ENCODE measurements at regions not wholly inside any gene's neighbourhood (a gene's known extent, or its start where the extent isn't known, plus 50 kb on each side); places are given as distances from the start of the nearest gene placed in this dataset.
A peak's percentile ranks its signal among the peaks of the same experiment; 100 is the strongest.

GRCh38 chr6:138005846-138006245, 101.4 kb downstream of the PERP start:
- DNase-seq (ENCODE audit: low read depth in 3 of 3) = no peak

- DNase-seq (ENCODE audit: low read depth in 3 of 3) = peak in 1 of 3 experiments; percentile 17
Measured at GRCh38 chr6:138007014-138007472, 100.2 kb downstream of the PERP start.

DNA sequence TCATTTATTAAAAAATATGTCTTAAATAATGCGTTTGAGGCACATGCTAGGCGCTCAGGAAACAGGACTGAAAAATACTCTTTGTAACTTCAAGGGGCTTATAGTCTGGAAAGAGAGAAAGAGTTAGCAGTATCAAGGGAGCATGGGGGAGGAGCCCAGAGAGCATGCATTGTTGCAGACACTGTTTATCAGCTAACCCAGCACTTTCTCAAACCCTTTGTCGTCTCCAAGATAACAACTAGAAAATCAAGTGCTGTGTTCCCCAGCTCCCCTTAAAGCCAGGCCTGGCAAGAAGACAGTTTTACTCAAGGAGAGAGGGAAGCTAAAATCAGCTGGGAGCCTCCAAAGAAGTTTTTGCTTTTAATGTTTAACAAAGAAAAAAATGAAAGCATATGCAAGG, 98.4 kb downstream of the PERP start:
- DNase-seq (ENCODE audit: low read depth in 3 of 3) = no peak

DNA sequence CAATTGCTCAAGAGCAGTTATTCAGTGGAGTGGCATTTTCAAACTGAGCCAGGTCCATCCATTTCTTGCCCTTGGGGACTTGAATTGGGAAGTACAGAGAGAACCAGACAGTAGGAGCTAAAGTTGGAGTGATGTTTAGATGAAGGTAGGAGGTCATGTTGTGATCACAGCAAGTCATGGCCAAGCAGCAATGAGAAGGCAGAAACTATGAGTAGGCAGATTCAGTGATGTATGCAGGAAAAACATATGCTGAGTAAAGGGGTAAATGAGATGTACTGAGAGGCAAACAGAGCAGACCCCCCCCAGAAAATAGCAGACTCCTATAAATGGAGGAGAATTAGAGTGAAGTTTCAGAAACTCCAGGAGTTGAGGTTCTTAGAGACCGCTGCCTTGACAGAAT, 95.8 kb downstream of the PERP start:
- no peak for DNase-seq (ENCODE audit: low read depth in 3 of 3)

DNA sequence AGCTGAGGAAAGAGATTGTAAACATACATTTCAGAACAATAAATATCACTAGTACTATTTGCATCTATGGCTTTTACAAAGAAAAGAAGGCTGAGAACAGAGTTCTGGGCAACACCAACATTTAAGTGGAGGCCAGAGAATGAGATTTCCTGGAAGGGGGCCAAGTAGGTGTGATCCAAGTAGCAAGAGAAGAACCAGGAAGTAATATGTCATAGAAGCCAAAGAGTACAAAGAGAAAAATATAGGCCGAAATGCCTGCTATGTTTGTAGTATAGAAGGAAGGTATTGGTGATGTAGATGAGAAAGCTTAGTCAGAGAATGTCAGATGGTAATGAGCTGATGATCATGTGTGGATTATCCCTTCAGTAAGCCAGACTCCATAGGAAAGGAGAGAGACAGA, 94.5 kb downstream of the PERP start:
- no peak for DNase-seq (ENCODE audit: low read depth in 3 of 3)

DNA sequence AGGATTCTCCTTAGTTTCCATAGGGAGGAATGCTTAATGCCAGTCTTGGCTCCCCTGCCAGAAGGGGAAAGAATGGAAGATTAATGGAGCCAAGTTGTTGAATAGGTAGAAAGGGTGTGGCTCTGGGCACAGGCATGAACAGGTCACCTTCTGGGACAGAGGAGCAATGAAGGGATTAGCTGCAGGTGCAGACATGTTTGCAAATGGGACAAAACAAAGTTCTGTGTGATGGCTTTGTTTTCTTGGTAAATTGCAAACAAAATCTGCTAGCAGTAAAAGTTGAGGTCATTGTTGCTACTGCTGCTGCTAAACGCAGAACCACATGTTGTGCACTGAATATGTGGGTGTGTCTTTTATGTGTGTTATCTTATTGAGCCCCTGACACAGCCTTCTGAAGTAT, 93.3 kb downstream of the PERP start:
- no peak for DNase-seq (ENCODE audit: low read depth in 3 of 3)

DNA sequence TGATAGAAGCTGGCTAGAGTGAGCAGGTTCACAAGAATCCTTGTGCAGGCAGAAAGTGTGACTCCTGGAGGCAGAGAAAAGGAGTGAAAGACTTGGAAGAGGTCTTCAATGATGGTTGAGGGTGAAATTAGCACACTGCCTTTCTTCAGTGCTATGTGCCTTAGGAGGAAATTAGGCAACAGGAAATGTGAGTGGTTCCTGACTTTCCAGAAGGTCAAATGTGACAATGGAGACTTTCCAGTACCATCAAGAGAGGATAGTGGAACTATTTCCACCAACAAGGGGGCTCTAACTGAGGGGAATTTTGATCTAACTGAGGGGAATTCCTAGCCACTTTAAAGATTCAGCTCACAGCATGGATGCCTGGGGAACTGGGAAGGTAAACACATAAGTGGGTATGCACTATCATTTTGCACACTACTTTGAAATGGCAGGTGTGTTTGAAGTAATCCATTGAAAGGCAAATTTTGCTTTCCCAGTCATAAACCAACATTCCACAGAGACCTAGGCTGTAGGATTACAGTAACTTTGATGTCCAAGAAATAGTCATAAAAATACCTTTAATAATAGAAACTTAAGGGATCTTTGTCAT, 90.0 kb downstream of the PERP start:
- no peak for DNase-seq (ENCODE audit: low read depth in 3 of 3)

- no peak for DNase-seq (ENCODE audit: low read depth in 3 of 3)
Measured at GRCh38 chr6:138018297-138018696, 88.9 kb downstream of the PERP start.

- no peak for DNase-seq (ENCODE audit: low read depth in 3 of 3)
Measured at GRCh38 chr6:138025528-138025978, 81.7 kb downstream of the PERP start.

DNA sequence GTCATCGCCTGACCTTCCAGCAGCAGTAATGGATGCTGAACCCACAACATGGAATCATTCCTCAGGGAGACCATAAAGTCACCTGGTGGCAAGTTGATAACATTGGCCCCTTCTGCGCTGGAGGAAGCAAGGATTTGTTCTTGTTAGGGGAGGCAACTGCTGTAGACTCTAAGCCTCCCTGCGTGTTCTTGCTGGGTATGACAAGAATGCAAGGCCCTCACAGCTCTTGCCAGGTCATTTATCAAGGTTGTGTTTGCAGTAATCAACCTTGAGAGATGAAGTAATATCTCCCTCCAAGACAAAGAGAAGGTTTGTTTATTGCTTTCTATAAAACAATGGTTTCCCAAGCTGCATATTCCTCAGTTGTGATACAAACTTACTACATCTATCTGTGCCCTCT, 80.9 kb downstream of the PERP start:
- DNase-seq (ENCODE audit: low read depth in 3 of 3) = no peak

- no peak for DNase-seq (ENCODE audit: low read depth in 3 of 3)
Measured at GRCh38 chr6:138028893-138029292, 78.3 kb downstream of the PERP start.

DNA sequence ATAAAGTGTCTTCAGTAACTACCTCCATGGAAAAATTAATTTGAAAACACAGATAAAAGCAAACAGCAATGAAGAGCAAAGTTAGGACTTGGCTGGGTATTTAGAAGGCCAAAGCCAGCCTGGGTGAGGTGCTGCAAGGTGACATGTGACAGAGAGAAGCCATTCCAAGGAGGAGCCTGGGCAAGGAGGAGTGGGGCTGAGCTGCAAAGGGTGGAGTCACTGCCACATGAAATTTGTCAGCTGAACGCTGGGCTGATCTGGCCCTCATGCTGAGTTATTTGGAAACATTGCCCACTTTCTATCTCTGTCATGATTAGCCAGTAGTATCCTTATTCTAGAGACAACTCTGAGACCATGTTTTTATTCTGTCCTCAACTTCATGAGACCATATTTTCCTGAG, 76.3 kb downstream of the PERP start:
- DNase-seq (ENCODE audit: low read depth in 3 of 3) = no peak

GRCh38 chr6:138031417-138031816, 75.8 kb downstream of the PERP start:
- DNase-seq (ENCODE audit: low read depth in 3 of 3) = no peak

GRCh38 chr6:138031850-138032249, 75.4 kb downstream of the PERP start:
- DNase-seq (ENCODE audit: low read depth in 3 of 3) = no peak

- DNase-seq (ENCODE audit: low read depth in 3 of 3) = no peak
Measured at GRCh38 chr6:138032571-138032970, 74.6 kb downstream of the PERP start.

DNA sequence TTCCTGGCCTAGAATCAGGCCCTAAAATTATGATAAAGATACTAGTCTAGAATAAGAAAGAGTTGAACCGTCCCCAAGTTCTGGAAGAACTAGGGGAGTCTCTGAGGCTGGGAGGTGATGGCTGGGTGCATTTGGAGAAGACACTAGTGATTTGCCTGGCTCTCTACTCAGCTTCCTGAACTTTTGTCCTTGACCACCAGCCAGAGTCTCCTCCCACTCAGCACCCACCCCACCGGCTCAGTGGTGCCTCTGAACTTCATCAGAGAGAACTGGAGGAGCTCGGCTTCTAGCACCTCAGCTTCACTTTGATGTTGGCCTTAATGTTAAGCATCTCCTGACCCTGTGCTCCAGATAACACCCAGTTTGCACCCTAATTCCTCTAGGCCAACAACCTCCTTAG, 73.0 kb downstream of the PERP start:
- DNase-seq (ENCODE audit: low read depth in 3 of 3) = no peak

DNA sequence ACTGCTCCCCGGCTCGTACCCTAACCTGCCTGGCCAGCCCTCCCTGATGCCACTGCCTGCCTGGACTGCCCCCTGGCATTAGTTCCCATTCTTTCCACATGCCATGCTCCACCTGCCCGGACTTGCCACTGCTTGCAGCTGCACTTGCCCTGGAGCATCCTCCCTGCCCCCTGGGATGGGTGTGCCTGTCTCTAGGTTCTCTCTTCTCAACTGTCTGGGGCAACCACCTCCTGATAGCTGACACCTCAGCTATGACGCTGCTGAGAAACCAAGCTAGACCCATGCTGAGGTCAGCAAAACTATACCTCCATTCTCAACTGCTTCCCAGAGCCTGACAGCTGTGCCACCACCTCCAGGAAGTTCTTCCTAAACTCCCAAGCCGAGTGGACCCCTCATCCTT, 72.1 kb downstream of the PERP start:
- DNase-seq (ENCODE audit: low read depth in 3 of 3) = no peak

DNA sequence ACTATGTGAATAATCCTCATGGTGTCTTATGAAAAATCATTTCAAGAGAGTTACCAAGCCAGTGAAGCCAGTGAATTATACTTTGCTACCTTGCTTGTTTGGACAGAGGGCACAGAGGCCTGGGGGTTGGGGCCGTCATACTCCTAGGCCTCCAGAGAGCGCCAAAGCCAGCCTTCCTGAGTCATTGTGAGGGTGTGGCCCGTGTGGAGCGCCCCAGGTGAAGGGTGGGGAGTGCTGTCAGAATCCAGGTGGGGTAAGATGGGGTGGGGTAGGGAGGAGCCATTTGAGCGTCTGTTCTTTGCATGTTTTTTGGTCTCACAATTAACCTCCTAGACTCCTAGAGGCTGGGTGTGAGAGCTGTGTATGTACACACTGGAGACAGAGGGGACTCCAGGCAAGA, 71.1 kb downstream of the PERP start:
- no peak for DNase-seq (ENCODE audit: low read depth in 3 of 3)

DNA sequence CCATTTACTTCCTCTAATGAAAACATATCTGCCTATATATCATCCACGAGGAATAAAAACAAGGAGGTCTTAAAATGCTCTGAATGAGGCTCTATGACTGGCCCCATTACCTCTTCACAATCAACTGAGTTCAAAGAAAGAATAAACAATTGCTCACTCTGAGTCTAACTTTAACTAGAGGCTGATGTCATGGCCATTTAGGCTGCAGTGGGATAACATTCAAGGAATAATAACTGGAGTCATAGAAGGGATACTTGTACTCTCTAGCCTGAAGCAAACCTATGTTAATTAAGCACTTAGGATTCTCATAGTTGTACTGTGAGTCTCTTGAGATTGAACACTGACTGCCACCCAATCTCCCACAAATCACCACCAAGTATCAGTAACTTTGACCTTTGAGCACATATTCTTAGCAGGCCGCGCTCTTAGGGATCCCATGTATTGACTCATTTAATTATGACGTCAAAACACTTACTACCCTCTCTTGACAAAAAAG, 70.2 kb downstream of the PERP start:
- DNase-seq (ENCODE audit: low read depth in 3 of 3) = no peak

DNA sequence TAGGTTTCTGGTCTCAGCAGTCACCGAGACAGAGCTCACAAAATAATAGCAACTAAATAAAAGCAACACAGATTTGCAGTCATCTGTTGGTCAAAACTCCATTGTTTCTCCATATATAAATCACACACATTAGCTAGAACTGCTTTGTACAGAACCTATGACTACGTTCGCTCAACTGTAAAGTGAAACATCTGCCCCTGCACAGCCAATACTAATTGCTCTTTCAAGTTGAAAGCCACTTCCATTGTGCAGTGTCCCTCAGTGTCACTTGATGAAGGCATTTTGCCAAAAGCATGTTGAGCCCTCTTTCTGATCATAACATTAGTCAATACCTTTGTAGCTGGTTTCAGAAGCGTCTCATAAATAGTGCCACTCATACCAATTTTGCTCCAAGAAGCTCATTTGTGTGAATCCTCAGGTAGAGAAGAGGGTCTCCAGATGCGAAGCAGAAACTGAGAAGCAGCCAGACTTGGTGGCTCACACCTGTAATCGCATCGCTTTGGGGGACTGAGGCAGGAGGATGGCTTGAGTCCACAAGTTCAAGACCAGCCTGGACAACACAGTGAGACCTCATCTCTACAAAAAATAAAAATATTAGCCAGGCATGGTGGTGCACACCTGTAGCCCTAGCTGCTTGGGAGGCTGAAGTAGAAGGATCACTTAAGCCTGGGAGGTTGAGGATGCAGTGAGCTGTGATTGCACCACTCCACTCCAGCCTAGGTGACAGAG, 68.9 kb downstream of the PERP start:
- no peak for DNase-seq (ENCODE audit: low read depth in 3 of 3)
